ENCODE measurements at regions not wholly inside any gene's neighbourhood (a gene's known extent, or its start where the extent isn't known, plus 50 kb on each side); places are given as distances from the start of the nearest gene placed in this dataset.
"Not testable (repeated sequence)": the region's sequence is repeated elsewhere in the genome, so short reads cannot be mapped to it uniquely, and the experiment has no call there.

DNA sequence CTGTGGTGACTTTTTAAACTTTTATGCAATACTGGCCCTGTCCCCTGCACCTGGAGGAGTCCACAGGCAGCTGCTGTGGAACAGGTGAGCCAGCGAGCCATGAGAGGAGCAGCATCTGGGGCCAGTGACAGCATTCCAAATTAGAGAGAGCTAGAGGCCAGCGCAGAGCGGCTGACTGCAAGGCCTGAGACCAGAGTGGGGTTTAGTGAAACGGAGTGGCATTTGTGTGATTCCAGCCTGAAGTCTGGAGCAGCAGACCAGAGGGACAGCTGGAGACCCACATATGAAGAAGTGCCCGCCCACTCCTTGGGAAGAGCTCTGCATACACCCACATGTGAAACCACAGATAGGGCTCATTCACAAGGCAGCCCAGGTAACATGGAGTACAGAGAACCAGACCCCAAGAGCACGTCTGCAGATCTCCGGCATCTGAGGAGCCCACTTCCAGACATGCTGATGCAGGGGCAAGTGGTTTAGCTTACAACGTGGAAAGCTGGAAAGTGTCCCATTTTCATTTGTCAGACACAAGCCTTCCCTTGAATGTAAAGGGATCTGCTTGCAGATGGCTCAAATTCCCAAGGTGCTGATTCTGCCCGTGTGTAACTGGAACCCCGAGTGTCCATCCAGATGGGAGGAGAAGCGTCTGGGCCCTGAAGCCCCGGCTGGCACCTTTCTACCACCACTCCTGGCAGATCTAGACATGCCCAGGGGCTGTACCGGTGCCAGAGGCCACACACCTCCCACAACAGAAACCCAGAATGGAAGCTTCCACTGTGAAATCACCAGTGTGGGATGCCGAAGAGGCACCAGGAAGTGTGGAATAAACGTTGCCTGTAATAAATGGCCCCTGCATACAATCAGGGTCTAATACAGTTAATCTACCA, 256.0 kb upstream of the TCERG1L start:
- DNase-seq: peak; percentile 26

GRCh38 chr10:131568866-131569265, 257.3 kb upstream of the TCERG1L start:
- DNase-seq: no peak

DNA sequence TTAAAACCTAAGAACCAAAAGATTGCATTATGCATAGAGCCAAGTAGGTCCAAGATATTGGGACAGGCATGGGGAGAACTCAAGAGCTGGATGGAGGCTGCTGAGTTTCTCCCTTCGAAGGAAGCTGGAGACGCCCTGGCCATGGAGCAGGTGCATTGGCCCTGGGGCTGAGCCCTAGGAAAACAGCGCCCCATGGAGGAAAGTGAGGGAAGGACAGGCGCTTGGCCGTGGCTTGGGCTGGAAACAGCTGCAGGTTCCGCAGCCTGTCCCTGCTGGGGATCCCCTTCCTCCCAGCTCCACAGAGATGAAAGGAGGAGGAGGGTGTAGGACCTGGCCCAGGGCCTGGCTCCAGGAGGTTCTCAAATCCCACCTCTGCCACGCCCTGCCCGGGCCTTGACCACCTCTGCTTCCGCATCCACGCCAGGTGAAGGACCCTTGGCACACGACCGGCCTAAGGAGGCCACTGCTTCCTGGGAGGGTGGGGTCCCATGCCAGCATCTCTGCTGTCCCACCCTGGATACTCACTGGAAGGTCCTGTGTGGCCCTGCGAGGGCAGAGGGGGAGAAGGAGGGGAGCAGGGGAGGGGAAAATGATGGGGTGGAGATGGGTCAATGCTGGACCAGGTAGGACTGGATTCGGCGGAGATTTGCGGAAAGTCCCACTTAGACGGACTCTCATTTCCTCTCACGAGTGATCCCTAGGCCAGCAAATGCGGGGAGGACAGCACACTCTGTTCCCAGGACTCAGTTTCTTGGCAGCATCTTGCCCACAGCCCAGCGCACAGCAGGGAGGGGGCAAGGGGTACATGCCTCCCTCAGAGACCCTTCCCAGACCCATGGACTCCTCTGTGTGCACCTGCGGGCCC, 258.6 kb upstream of the TCERG1L start:
- peak; percentile 25 for DNase-seq

GRCh38 chr10:131570716-131571307, 259.3 kb upstream of the TCERG1L start:
- peak; percentile 37 for DNase-seq

GRCh38 chr10:131571346-131571745, 259.8 kb upstream of the TCERG1L start:
- DNase-seq: peak; percentile 16

DNA sequence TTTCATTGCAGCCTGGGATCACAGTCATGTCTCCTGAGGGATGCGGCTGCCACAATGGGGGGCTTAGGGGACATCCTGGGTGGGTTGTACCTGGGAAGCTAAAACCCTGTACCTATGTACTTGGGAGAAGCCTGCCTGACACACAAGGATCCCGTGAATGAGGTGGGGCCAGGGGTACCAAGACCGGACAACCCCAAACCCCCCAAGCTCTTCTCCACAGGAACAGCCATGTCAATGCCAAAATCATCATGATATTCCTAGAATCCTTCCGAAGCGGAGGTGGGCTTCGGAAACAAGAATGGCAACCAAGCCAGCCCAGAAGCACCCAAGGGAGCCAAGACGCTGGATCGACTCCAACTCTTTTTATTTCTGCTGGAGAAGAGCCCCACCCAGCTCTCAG, 260.3 kb upstream of the TCERG1L start:
- DNase-seq: peak; percentile 16

DNA sequence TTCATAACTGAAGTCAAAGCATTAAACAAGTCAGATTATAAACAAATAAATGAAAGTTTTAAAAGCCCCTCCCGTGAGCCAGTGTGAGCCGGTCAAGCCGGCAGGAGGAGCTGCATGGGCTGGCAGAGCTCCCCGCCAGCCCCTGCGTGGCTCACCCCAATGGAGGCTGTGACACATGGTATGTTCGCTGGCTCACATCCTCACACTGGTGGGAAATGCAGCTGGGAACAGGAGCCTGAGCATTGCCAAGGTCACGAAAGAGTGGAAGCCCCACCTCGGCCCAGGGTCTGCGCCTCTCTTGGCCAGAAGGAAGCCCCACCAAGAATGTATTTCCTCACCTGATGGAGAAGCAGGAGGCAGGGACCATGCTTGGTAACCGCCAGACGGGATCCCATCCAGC, 261.7 kb upstream of the TCERG1L start:
- no peak for DNase-seq

GRCh38 chr10:131573707-131574106, 262.2 kb upstream of the TCERG1L start:
- peak; percentile 5 for DNase-seq

GRCh38 chr10:131574363-131574706, 262.8 kb upstream of the TCERG1L start:
- DNase-seq: peak; percentile 20

- peak; percentile 4 for DNase-seq
Measured at GRCh38 chr10:131574707-131575430, 263.3 kb upstream of the TCERG1L start.

- peak; percentile 27 for DNase-seq
Measured at GRCh38 chr10:131575877-131576276, 264.4 kb upstream of the TCERG1L start.

DNA sequence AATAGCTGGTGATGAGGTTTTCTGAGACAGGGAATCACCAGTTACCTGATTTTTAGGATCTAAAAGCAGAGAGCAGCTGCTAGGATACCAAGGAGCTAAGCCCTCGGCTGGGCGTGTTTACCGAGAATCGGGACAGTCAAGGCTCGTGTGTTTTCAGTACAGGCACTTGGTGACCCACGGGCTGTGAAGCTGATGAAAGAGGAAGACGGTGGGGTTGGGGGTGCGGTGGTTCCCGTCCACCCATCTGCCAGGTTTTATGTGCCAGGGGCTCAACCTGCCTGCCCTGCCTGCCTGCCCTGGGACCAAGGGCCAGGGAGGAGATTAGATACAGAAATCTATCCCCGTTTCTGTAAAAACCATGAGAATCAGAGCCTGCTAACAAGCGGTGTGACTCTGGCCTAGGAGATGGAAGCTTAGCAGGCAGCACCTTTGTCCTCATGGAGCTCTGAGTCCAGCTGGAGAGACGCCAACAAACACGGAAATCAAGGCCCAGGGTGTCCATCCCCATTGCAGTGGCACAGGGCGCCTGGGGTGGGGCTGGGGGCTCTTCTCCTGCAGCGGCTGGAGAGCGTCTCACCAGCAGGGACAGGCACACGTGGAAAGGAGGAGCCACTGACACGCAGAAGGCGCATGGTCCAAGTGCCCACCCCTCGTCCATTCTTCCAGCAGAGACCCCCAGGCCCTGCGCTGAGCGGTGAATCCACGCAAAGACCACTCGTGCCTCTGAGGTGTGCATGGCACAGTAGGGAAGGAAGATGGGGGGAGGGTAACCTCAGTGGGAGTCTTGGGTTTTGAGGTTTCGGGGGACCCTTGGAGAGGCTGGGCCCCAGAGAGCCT, 265.0 kb upstream of the TCERG1L start:
- DNase-seq: peak; percentile 35

DNA sequence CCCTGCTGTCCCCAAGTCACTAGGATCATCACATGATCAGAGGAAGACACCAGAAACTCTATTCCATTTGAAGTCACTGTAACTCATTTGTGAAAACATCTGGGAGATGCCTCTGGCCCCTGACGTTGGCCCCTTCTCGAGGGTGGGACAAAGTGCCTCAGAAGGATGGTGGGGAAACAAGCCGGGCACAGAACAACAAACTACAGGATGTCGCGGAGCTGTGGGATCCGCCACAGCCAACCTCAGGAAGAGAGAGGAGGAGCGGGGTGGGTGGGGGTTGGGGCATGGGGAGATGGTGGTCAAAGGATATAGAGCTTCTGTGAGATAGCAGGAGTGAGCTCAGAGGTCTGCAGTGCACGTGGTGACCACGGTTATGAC, 265.6 kb upstream of the TCERG1L start:
- no peak for DNase-seq

- DNase-seq: no peak
Measured at GRCh38 chr10:131577786-131578471, 266.4 kb upstream of the TCERG1L start.

DNA sequence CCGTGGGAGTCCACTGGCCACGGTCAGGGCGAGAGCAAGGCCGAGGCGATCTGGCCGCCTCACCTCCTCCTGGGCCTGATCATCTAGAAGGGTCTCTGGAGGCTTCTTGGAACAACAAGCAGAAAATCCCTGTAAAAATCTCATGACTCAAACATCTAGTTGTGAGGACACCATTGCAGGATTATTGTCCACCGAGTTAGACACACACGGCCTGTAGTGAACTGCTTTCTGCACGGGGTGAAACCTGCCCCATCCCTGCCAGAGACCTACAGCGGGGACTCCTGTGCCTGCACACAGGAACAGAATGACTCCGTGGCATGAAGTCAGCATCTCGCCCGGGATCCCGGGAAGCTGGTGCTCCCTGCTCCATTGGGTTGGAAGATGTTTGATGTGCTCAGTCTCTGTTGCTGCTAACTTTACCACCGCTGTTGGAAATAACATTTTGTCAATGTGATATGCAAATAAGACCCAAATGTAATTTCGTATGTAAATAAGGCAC, 267.0 kb upstream of the TCERG1L start:
- no peak for DNase-seq

GRCh38 chr10:131579251-131580071, 267.9 kb upstream of the TCERG1L start:
- peak; percentile 29 for DNase-seq

DNA sequence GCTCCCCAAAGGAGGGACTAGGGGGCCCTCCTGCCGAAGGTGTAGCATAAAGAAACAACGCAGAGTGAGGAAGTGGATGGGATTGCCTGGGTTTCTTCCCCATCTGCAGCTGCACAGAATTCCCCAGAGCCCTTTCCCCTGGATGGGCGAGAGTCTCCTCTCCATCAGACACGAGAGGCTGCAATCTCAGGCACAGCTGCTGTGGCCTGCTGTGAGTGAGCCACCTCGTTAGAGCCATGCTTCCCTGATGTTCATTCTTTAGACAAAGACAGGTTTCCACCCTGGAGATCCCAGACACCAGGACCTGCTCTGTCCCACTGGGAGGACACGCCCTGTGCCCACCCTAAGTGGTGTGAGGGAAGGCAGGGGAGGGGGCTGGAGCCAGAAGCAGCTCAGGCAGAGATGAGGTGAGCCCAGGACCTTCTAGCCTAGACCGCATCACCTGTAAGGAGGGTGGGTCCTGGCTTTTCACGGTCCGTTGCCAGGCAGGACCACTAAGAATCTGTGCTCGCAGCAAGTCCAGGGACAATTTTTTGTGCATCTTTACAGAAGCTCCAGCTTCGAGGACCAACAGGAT, 268.6 kb upstream of the TCERG1L start:
- DNase-seq: peak; percentile 26

- DNase-seq: no peak
Measured at GRCh38 chr10:131580674-131581073, 269.2 kb upstream of the TCERG1L start.

DNA sequence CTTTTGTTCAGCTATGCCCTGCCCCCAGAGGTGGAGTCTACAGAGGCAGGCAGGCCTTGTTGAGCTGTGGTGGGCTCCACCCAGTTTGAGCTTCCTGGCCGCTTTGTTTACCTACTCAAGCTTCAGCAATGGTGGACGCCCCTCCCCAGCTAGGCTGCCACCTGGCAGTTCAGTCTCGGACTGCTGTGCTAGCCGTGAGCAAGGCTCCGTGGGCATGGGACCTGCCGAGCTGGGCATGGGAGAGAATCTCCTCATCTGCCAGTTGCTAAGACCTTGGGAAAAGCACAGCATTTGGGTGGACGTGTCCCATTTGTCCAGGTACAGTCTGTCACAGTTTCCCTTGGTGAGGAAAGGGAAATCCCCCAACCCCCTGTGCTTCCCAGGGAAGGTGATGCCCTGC, 270.0 kb upstream of the TCERG1L start:
- not testable (repeated sequence) for DNase-seq

- no peak for DNase-seq
Measured at GRCh38 chr10:131584287-131584686, 272.8 kb upstream of the TCERG1L start.
